A549 (cell line): ENCODE measurements at regions not wholly inside any gene's neighbourhood (a gene's known extent, or its start where the extent isn't known, plus 50 kb on each side); places are given as distances from the start of the nearest gene placed in this dataset.

Experiments
- CEBPB ChIP-seq, 2 experiments: fragments of >200 bp in 1 of 2; sonication (Bioruptor Twin) in 1 of 2; formaldehyde crosslinking in 1 of 2; IDR thresholded peaks; 2 replicates each; pipeline ENCODE4 v1.6.1; 2012 to 2016
- CHD2 ChIP-seq: fragments of 150-350 bp; IDR thresholded peaks from 2 replicates; pipeline ENCODE4 v1.6.1; 2014; ENCODE audit warnings: low read length; ENCODE audit not compliant: partially characterized antibody
- FOSL2 ChIP-seq, 2 experiments: fragments of 450-650 bp in 1 of 2; fragments of >200 bp in 1 of 2; sonication (Bioruptor Twin) in 1 of 2; formaldehyde crosslinking; IDR thresholded peaks; 2 replicates each; pipeline versions ENCODE4 v1.5.0 to v1.6.1; 2016 to 2020; ENCODE audit warnings: mild to moderate bottlenecking in 1 of 2, moderate library complexity in 1 of 2
- JUNB ChIP-seq: fragments of >200 bp; sonication (Bioruptor Twin); formaldehyde crosslinking; IDR thresholded peaks from 2 replicates; pipeline ENCODE4 v1.6.1; 2016
- MAZ ChIP-seq: fragments of 150-350 bp; IDR thresholded peaks from 2 replicates; pipeline ENCODE4 v1.6.1; 2014; ENCODE audit warnings: antibody characterized with exemption, low read depth, low read length, borderline replicate concordance
- MYC ChIP-seq: IDR thresholded peaks from 2 replicates; pipeline ENCODE4 v1.6.1; 2012; ENCODE audit warnings: mild to moderate bottlenecking, inconsistent platforms, low read length, improper control_type of control experiment, borderline replicate concordance
- RFX5 ChIP-seq: fragments of 450-650 bp; IDR thresholded peaks from 2 replicates; pipeline ENCODE4 v1.7.1; 2014; ENCODE audit warnings: antibody characterized with exemption, mild to moderate bottlenecking, moderate library complexity
- SREBF2 ChIP-seq: fragments of 450-650 bp; IDR thresholded peaks from 2 replicates; pipeline ENCODE4 v1.6.1; 2014; ENCODE audit warnings: mild to moderate bottlenecking, moderate library complexity
- TP53 ChIP-seq: fragments of 250-450 bp; sonication (Bioruptor Pico); IDR thresholded peaks from 2 replicates; pipeline ENCODE4 v1.5.0; 2021; ENCODE audit warnings: mild to moderate bottlenecking, moderate library complexity
- TF ChIP-seq, protein P1 (sequence below): fragments of 250-450 bp; sonication (Bioruptor Pico); IDR thresholded peaks from 2 replicates; pipeline ENCODE4 v1.5.0; 2020; ENCODE audit warnings: low read depth, mild to moderate bottlenecking, moderate library complexity
- TF ChIP-seq, protein P2 (sequence below): fragments of >200 bp; sonication (Bioruptor Twin); formaldehyde crosslinking; IDR thresholded peaks from 3 replicates; pipeline ENCODE4 v1.5.1; 2016

GRCh38 chr13:62139597-62139996 lies 723.9 kb upstream of the PCDH20 start:
- TF ChIP-seq FOSL2 (IDR thresholded peaks at IDR 0.05) (no peak), FOSL2 (CRISPR knock-in tag; IDR thresholded peaks at IDR 0.05) (no peak), CEBPB (IDR thresholded peaks at IDR 0.05) (no peak), MYC (no peak), JUNB (no peak), CHD2 (no peak), SREBF2 (no peak), MAZ (no peak), RFX5 (no peak), TP53 (CRISPR knock-in tag) (no peak)
- TF ChIP-seq, protein P1, sequence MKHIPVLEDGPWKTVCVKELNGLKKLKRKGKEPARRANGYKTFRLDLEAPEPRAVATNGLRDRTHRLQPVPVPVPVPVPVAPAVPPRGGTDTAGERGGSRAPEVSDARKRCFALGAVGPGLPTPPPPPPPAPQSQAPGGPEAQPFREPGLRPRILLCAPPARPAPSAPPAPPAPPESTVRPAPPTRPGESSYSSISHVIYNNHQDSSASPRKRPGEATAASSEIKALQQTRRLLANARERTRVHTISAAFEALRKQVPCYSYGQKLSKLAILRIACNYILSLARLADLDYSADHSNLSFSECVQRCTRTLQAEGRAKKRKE (CRISPR knock-in tag), result no peak
- TF ChIP-seq, protein P2, sequence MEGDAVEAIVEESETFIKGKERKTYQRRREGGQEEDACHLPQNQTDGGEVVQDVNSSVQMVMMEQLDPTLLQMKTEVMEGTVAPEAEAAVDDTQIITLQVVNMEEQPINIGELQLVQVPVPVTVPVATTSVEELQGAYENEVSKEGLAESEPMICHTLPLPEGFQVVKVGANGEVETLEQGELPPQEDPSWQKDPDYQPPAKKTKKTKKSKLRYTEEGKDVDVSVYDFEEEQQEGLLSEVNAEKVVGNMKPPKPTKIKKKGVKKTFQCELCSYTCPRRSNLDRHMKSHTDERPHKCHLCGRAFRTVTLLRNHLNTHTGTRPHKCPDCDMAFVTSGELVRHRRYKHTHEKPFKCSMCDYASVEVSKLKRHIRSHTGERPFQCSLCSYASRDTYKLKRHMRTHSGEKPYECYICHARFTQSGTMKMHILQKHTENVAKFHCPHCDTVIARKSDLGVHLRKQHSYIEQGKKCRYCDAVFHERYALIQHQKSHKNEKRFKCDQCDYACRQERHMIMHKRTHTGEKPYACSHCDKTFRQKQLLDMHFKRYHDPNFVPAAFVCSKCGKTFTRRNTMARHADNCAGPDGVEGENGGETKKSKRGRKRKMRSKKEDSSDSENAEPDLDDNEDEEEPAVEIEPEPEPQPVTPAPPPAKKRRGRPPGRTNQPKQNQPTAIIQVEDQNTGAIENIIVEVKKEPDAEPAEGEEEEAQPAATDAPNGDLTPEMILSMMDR, result no peak
